PFSK-1 (cell line): ENCODE measurements at regions not wholly inside any gene's neighbourhood (a gene's known extent, or its start where the extent isn't known, plus 50 kb on each side); places are given as distances from the start of the nearest gene placed in this dataset.

Source experiments
- FOXP2 ChIP-seq: optimal IDR thresholded peaks from 2 replicates; pipeline ENCODE3; 2011; ENCODE audit warnings: borderline replicate concordance, control low read depth, inconsistent platforms; ENCODE audit not compliant: insufficient read depth; ENCODE audit errors: extremely low read length, extremely low read depth
- POLR2AphosphoS5 ChIP-seq: IDR thresholded peaks from 2 replicates; pipeline ENCODE4 v1.6.1; 2012; ENCODE audit warnings: low read depth, mild to moderate bottlenecking, control low read depth, low read length, moderate library complexity
- SIN3A ChIP-seq: IDR thresholded peaks from 2 replicates; pipeline ENCODE4 v1.6.1; 2012; ENCODE audit warnings: mild to moderate bottlenecking, low read length, moderate library complexity, borderline replicate concordance; ENCODE audit not compliant: insufficient read depth
- TAF1 ChIP-seq: IDR thresholded peaks from 2 replicates; pipeline ENCODE4 v1.6.1; 2012; ENCODE audit warnings: low read length, control low read depth, borderline replicate concordance; ENCODE audit not compliant: insufficient read depth
- TF ChIP-seq, protein P1 (sequence below), 2 experiments: IDR thresholded peaks; 2 replicates each; pipeline versions ENCODE4 v1.6.1 to v1.8.0; 2011 to 2012; ENCODE audit warnings: low read depth in 2 of 2, low read length in 2 of 2, control low read depth in 1 of 2, inconsistent platforms in 1 of 2, mild to moderate bottlenecking in 1 of 2, moderate library complexity in 1 of 2; ENCODE audit not compliant: insufficient read depth in 1 of 2

DNA sequence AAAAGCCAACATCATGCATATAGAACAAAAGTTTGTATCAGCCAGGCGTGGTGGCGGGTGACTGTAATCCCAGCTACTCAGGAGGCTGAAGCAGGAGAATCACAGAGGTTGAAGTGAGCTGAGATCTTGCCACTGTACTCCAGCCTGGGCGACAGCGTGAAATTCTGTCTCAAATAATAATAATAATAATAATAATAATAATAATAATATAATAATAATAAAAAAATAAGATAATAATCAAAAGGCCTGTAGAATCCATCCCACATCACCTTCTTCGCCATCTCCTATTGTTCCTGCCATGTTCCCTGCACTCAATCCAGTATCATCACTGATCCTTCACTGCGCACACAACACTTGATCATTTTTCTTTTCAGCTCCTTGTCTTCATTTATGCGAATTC lies 619.3 kb upstream of the ADARB2 start:
- TF ChIP-seq FOXP2 = no peak
- no peak for TF ChIP-seq TAF1

DNA sequence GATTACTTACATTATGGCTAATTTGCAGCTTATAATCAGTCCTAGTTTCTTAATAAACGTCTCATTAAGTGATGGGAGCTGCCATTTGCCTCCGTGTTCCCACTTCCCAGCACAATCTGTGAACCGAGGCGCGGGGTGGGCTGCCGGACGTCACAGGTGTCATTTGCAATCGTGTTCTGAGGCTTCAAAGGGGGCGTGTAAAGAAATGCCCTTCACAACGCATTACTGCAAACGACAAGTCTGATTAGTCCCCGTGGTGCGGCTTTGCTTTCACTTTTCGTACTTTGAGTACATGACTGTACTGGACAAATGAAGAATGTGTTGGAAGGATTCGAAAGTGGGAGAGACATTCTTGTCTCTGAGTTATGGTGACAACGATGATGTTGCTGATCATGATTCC lies 614.2 kb upstream of the ADARB2 start:
- TF ChIP-seq, protein P1, sequence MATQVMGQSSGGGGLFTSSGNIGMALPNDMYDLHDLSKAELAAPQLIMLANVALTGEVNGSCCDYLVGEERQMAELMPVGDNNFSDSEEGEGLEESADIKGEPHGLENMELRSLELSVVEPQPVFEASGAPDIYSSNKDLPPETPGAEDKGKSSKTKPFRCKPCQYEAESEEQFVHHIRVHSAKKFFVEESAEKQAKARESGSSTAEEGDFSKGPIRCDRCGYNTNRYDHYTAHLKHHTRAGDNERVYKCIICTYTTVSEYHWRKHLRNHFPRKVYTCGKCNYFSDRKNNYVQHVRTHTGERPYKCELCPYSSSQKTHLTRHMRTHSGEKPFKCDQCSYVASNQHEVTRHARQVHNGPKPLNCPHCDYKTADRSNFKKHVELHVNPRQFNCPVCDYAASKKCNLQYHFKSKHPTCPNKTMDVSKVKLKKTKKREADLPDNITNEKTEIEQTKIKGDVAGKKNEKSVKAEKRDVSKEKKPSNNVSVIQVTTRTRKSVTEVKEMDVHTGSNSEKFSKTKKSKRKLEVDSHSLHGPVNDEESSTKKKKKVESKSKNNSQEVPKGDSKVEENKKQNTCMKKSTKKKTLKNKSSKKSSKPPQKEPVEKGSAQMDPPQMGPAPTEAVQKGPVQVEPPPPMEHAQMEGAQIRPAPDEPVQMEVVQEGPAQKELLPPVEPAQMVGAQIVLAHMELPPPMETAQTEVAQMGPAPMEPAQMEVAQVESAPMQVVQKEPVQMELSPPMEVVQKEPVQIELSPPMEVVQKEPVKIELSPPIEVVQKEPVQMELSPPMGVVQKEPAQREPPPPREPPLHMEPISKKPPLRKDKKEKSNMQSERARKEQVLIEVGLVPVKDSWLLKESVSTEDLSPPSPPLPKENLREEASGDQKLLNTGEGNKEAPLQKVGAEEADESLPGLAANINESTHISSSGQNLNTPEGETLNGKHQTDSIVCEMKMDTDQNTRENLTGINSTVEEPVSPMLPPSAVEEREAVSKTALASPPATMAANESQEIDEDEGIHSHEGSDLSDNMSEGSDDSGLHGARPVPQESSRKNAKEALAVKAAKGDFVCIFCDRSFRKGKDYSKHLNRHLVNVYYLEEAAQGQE (IDR thresholded peaks at IDR 0.05; ENCODE audit: insufficient read depth in 1 of 2, low read depth in 2 of 2, low read length in 2 of 2) = no peak
- TF ChIP-seq TAF1 (no peak), FOXP2 (no peak), SIN3A (no peak), POLR2AphosphoS5 (no peak)

DNA sequence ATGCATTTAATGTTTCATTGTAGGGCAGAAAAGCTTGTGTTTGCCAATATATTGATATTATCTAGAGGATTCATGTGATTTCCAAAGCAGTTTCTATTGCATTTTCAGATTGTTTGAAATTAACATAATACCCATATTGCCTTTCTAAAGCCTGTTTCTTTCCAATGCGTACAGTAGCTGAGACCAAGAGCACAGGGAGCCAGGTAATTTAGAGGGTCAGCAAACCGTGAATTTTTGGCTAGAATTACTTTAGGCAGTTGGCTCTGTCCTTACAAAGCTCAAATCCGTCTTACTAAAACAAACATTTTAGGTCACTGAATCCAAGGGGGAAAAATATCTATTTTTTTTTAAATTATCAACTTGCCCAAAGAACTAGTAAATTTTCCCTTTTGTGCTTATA lies 604.9 kb upstream of the ADARB2 start:
- TF ChIP-seq TAF1 (no peak), FOXP2 (no peak), POLR2AphosphoS5 (no peak), SIN3A (no peak)
- TF ChIP-seq, protein P1 (IDR thresholded peaks at IDR 0.05; ENCODE audit: insufficient read depth in 1 of 2, low read depth in 2 of 2, low read length in 2 of 2) = no peak

DNA sequence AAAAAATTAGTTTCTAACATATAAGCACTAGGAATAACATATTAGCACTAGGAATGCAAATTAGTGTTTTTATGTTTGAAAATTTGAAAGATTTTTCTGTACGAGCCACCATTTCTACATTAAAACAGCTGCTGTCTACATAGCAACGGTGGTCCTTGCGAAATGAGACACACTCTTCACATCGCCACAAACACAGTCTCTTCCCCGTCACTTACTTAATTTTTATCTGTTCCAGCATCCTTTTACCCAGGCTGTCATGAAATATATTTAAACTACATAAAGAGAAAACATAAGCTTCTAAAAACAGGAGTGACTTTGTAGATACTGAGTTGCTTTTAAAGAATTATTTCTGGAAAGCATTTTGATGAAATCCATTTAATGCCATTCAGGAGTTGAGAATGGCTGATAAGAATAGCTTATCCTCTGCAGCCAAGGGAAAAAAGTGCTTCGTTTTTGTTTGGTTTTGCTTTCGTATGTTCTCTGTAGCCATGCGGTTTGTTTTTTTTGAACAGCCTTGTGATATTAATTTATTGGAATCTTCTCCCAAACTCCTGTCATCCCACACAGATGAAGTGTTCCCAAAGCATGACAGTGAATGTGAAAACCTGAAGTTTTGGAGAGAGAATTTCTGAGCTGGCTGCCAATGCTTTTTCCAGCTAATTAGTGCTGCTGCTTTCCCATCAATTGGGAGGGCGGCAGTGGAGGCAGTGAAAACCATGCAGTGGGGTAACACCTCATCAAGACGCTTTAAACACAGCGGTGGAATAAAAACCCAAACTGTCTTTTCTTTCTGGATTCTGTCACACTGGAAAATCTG lies 603.7 kb upstream of the ADARB2 start:
- TF ChIP-seq POLR2AphosphoS5 = no peak
- no peak for TF ChIP-seq SIN3A
- no peak for TF ChIP-seq TAF1
- TF ChIP-seq, protein P1 (IDR thresholded peaks at IDR 0.05; ENCODE audit: insufficient read depth in 1 of 2, low read depth in 2 of 2, low read length in 2 of 2) = no peak
- no peak for TF ChIP-seq FOXP2

DNA sequence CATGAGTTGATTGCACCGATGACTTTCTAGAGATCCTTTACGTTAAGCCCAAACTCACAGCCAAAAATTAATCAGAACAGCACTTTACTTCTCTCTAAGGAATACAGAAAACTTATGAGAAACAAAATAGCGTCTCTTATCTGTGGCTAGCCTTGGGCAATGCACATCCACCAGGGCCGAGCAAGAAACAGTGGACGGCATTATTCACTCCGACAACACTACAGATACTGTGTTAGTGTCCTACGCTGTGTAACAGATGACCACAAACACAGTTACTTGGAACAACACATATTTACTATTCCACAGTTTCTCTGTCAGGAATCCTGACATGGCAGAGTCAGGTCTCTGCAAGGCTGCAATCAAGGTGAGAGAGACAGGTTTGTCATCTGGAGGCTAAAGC lies 598.3 kb upstream of the ADARB2 start:
- TF ChIP-seq FOXP2 (no peak), POLR2AphosphoS5 (no peak), SIN3A (no peak), TAF1 (no peak)
- TF ChIP-seq, protein P1 (IDR thresholded peaks at IDR 0.05; ENCODE audit: insufficient read depth in 1 of 2, low read depth in 2 of 2, low read length in 2 of 2) = no peak
